IgD-negative memory B cell (primary cell): ENCODE measurements at regions not wholly inside any gene's neighbourhood (a gene's known extent, or its start where the extent isn't known, plus 50 kb on each side); places are given as distances from the start of the nearest gene placed in this dataset.

Source experiments
- H3K27ac Mint-ChIP-seq, 3 donors: one replicate each; pipeline ENCODE4 v1.8.0; 2020 to 2022; ENCODE audit warnings: mild to moderate bottlenecking in 3 of 3, mixed read lengths in 3 of 3, moderate library complexity in 1 of 3
- H3K27me3 Mint-ChIP-seq: one replicate; pipeline ENCODE4 v1.8.0; 2021; ENCODE audit warnings: mixed read lengths
- H3K36me3 Mint-ChIP-seq: one replicate; pipeline ENCODE4 v1.8.0; 2020; ENCODE audit warnings: mild to moderate bottlenecking, mixed read lengths
- H3K4me1 Mint-ChIP-seq, 3 donors: one replicate each; pipeline ENCODE4 v1.8.0; 2020 to 2022; ENCODE audit warnings: mixed read lengths in 3 of 3, mild to moderate bottlenecking in 1 of 3
- H3K4me3 Mint-ChIP-seq, 4 donors: one replicate each; pipeline ENCODE4 v1.8.0; 2020 to 2022; ENCODE audit warnings: mild to moderate bottlenecking in 4 of 4, mixed read lengths in 4 of 4, moderate library complexity in 3 of 4
- H3K9me3 Mint-ChIP-seq, 3 donors: one replicate each; pipeline ENCODE4 v1.8.0; 2020 to 2021; ENCODE audit warnings: mixed read lengths in 3 of 3, mild to moderate bottlenecking in 1 of 3

- H3K4me1 Mint-ChIP-seq = no peaks in the 10 kb centered on the region
- peaks cover 5% of the 10 kb centered on the region for H3K27me3 Mint-ChIP-seq
- H3K27ac Mint-ChIP-seq = peak overlapping the region in 1 of 3 donors; percentile 31
- peaks cover 0 to 4% (median 3%) of the 10 kb centered on the region in 3 donors for H3K9me3 Mint-ChIP-seq
- peaks cover 3% of the 10 kb centered on the region for H3K36me3 Mint-ChIP-seq
- H3K4me3 Mint-ChIP-seq = no peak overlapping the region
Measured at GRCh38 chr11:70544067-70544773, 145.9 kb downstream of the CTTN start.

GRCh38 chr11:70544774-70545609, 146.7 kb downstream of the CTTN start:
- peaks cover 5% of the 10 kb centered on the region for H3K27me3 Mint-ChIP-seq
- no peaks in the 10 kb centered on the region for H3K4me1 Mint-ChIP-seq
- H3K4me3 Mint-ChIP-seq = no peak overlapping the region
- no peak overlapping the region for H3K27ac Mint-ChIP-seq
- peaks cover 0 to 4% (median 3%) of the 10 kb centered on the region in 3 donors for H3K9me3 Mint-ChIP-seq
- H3K36me3 Mint-ChIP-seq = peaks cover 3% of the 10 kb centered on the region

- H3K27me3 Mint-ChIP-seq = peaks cover 5% of the 10 kb centered on the region
- peaks cover 0 to 4% (median 3%) of the 10 kb centered on the region in 3 donors for H3K9me3 Mint-ChIP-seq
- H3K4me1 Mint-ChIP-seq = no peaks in the 10 kb centered on the region
- peaks cover 3% of the 10 kb centered on the region for H3K36me3 Mint-ChIP-seq
- H3K4me3 Mint-ChIP-seq = no peak overlapping the region
- no peak overlapping the region for H3K27ac Mint-ChIP-seq
Measured at GRCh38 chr11:70545610-70545912, 147.2 kb downstream of the CTTN start.

GRCh38 chr11:70546191-70546940, 148.0 kb downstream of the CTTN start:
- Mint-ChIP-seq H3K4me3 (no peak overlapping the region), H3K27ac (no peak overlapping the region), H3K36me3 (peaks cover 3% of the 10 kb centered on the region), H3K4me1 (no peaks in the 10 kb centered on the region), H3K27me3 (peaks cover 5% of the 10 kb centered on the region), H3K9me3 (peaks cover 0 to 1% (median 0%) of the 10 kb centered on the region in 3 donors)

GRCh38 chr11:70547386-70547785, 149.1 kb downstream of the CTTN start:
- peaks cover 5% of the 10 kb centered on the region for H3K27me3 Mint-ChIP-seq
- H3K27ac Mint-ChIP-seq = no peak overlapping the region
- H3K4me1 Mint-ChIP-seq = no peaks in the 10 kb centered on the region
- peaks cover 3% of the 10 kb centered on the region for H3K36me3 Mint-ChIP-seq
- H3K9me3 Mint-ChIP-seq = no peaks in the 10 kb centered on the region
- H3K4me3 Mint-ChIP-seq = no peak overlapping the region

- H3K36me3 Mint-ChIP-seq = peaks cover 3% of the 10 kb centered on the region
- H3K27me3 Mint-ChIP-seq = peaks cover 5% of the 10 kb centered on the region
- H3K27ac Mint-ChIP-seq = no peak overlapping the region
- H3K9me3 Mint-ChIP-seq = no peaks in the 10 kb centered on the region
- no peaks in the 10 kb centered on the region for H3K4me1 Mint-ChIP-seq
- no peak overlapping the region for H3K4me3 Mint-ChIP-seq
Measured at GRCh38 chr11:70547821-70548670, 149.7 kb downstream of the CTTN start.

GRCh38 chr11:70548976-70549375, 150.6 kb downstream of the CTTN start:
- H3K27ac Mint-ChIP-seq = no peak overlapping the region
- peaks cover 5% of the 10 kb centered on the region for H3K27me3 Mint-ChIP-seq

GRCh38 chr11:70549386-70549785, 151.1 kb downstream of the CTTN start:
- H3K4me3 Mint-ChIP-seq = no peak overlapping the region
- H3K36me3 Mint-ChIP-seq = peaks cover 3% of the 10 kb centered on the region
- peaks cover 5% of the 10 kb centered on the region for H3K27me3 Mint-ChIP-seq
- H3K27ac Mint-ChIP-seq = no peak overlapping the region
- H3K9me3 Mint-ChIP-seq = no peaks in the 10 kb centered on the region
- H3K4me1 Mint-ChIP-seq = no peaks in the 10 kb centered on the region

More at GRCh38 chr11:70548976-70549375, 150.6 kb downstream of the CTTN start:
- peaks cover 3% of the 10 kb centered on the region for H3K36me3 Mint-ChIP-seq
- no peak overlapping the region for H3K4me3 Mint-ChIP-seq
- no peaks in the 10 kb centered on the region for H3K4me1 Mint-ChIP-seq
- no peaks in the 10 kb centered on the region for H3K9me3 Mint-ChIP-seq

GRCh38 chr11:70549796-70550195, 151.5 kb downstream of the CTTN start:
- Mint-ChIP-seq H3K27ac (no peak overlapping the region), H3K9me3 (no peaks in the 10 kb centered on the region), H3K4me3 (no peak overlapping the region), H3K36me3 (peaks cover 3% of the 10 kb centered on the region), H3K27me3 (peaks cover 5% of the 10 kb centered on the region), H3K4me1 (no peaks in the 10 kb centered on the region)

GRCh38 chr11:70550456-70551195, 152.3 kb downstream of the CTTN start:
- no peak overlapping the region for H3K4me3 Mint-ChIP-seq
- peaks cover 3% of the 10 kb centered on the region for H3K36me3 Mint-ChIP-seq
- no peaks in the 10 kb centered on the region for H3K4me1 Mint-ChIP-seq
- H3K27ac Mint-ChIP-seq = no peak overlapping the region
- peaks cover 5% of the 10 kb centered on the region for H3K27me3 Mint-ChIP-seq
- H3K9me3 Mint-ChIP-seq = no peaks in the 10 kb centered on the region

GRCh38 chr11:70551351-70552166, 153.2 kb downstream of the CTTN start:
- H3K4me3 Mint-ChIP-seq = no peak overlapping the region
- no peaks in the 10 kb centered on the region for H3K9me3 Mint-ChIP-seq
- no peaks in the 10 kb centered on the region for H3K4me1 Mint-ChIP-seq
- peaks cover 5% of the 10 kb centered on the region for H3K27me3 Mint-ChIP-seq
- H3K27ac Mint-ChIP-seq = no peak overlapping the region
- H3K36me3 Mint-ChIP-seq = peaks cover 3% of the 10 kb centered on the region

- Mint-ChIP-seq H3K27me3 (peaks cover 2% of the 10 kb centered on the region), H3K9me3 (no peaks in the 10 kb centered on the region), H3K4me3 (no peak overlapping the region), H3K36me3 (no peaks in the 10 kb centered on the region), H3K27ac (no peak overlapping the region), H3K4me1 (no peaks in the 10 kb centered on the region)
Measured at GRCh38 chr11:70552167-70553150, 154.1 kb downstream of the CTTN start.
